AG10803 (cell line): ENCODE measurements at regions not wholly inside any gene's neighbourhood (a gene's known extent, or its start where the extent isn't known, plus 50 kb on each side); places are given as distances from the start of the nearest gene placed in this dataset.

Experiments
- DNase-seq: peaks from one replicate; pipeline ENCODE4 v3.0.0; 2010; ENCODE audit warnings: low read depth
- H3K4me3 ChIP-seq: 2 replicates; pipeline ENCODE4 v1.5.1; 2011; ENCODE audit warnings: mild to moderate bottlenecking, low read length, control low read depth
- CTCF ChIP-seq: conservative IDR thresholded peaks from 2 replicates; pipeline ENCODE4 v1.5.1; 2011; ENCODE audit warnings: mild to moderate bottlenecking, low read length, control low read depth, inconsistent platforms

GRCh38 chr6:95249661-95250060 lies 327.7 kb upstream of the MANEA start:
- no peak for TF ChIP-seq CTCF
- DNase-seq = no peak
- H3K4me3 ChIP-seq = no peak overlapping the region

- no peak for TF ChIP-seq CTCF
- DNase-seq = no peak
Measured at GRCh38 chr6:95263840-95264239, 313.5 kb upstream of the MANEA start.

GRCh38 chr6:95266537-95267258 lies 310.6 kb upstream of the MANEA start:
- no peak for DNase-seq
- no peak for TF ChIP-seq CTCF
- H3K4me3 ChIP-seq = no peak overlapping the region

More at GRCh38 chr6:95263840-95264239, 313.5 kb upstream of the MANEA start:
- no peak overlapping the region for H3K4me3 ChIP-seq

DNA sequence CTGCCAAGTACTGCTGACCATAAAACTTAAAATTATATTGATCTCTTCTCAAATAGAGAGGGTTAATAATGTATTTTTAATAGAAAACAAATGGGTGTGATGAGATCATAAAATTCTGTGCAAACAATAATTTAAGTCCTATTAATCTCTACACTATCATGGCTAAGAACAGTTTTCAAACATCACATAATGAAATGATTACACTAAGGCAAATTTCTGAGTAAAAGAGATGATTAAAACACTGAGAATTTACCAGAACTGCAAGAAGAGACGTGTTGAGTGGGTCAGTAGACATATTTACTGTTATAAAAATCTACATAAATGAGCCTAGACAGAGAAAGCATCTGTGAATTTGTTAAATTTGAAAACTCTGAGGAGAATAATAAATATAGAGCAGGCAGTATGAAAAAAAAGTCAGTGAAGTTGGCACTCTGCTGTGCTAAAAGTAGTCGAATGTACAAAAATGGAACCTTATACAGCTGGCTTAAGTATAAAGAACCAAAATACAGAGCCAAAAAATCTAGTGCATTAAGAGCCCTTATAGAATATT lies 302.6 kb upstream of the MANEA start:
- no peak for TF ChIP-seq CTCF
- DNase-seq = no peak
- no peak overlapping the region for H3K4me3 ChIP-seq

DNA sequence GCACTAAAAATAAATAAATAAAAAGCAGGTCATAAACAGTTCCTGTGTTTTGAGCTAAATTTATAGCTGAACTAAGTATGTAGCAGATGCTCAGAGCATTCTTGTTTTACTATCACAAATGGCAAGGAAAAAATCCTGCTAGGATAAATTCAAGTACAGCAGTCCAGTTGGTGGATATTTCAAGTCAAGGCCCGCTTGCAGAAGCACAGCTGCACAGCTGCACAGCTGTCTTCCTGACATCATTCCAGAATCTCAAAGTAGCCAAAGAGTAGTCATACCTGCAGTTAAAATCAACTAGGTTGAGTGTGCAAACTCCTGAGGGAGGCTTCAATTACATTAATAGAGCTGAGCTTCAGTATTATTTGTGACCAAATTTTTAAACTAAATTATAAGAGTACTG lies 297.7 kb upstream of the MANEA start:
- H3K4me3 ChIP-seq = no peak overlapping the region
- no peak for TF ChIP-seq CTCF
- DNase-seq = no peak

- DNase-seq = no peak
- no peak overlapping the region for H3K4me3 ChIP-seq
- TF ChIP-seq CTCF = no peak
Measured at GRCh38 chr6:95280686-95281273, 296.6 kb upstream of the MANEA start.

DNA sequence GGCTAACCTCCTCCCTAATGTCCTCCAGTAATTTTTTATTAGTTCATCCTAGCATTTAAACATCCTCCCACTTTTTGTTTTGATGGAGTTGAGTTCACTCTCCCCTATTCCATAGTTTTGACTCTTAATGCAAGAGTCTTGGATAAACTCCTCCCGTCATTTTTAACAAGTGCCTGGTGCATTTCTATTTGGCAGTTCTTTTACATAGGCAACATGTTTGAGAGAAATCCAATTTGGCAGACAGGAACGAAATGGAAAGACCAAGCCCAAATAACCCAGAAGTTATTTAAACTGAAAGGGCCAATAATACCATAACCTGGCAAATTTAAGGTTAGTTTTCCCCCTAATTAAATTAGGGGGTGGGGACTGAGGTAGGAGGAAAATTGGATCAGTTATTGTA lies 291.5 kb upstream of the MANEA start:
- DNase-seq = no peak

More for the DNA sequence above, 291.5 kb upstream of the MANEA start:
- TF ChIP-seq CTCF = no peak
- H3K4me3 ChIP-seq = no peak overlapping the region
